ENCODE measurements at regions not wholly inside any gene's neighbourhood (a gene's known extent, or its start where the extent isn't known, plus 50 kb on each side); places are given as distances from the start of the nearest gene placed in this dataset.

- no peak for TF ChIP-seq POLR2AphosphoS5 (IDR thresholded peaks at IDR 0.05)
- TF ChIP-seq POLR2A (IDR thresholded peaks at IDR 0.05), result no peak
These were observed 710.6 kb downstream of the TRAM1L1 start for GRCh38 chr4:116374815-116375214.

Measured in suprapubic skin (tissue), 4 donors.